ENCODE measurements at regions not wholly inside any gene's neighbourhood (a gene's known extent, or its start where the extent isn't known, plus 50 kb on each side); places are given as distances from the start of the nearest gene placed in this dataset.

GRCh38 chr5:96066386-96066719 lies 104.7 kb upstream of the ELL2 start (continued):
- no peak for TF ChIP-seq POLR2AphosphoS5 (IDR thresholded peaks at IDR 0.05; ENCODE audit: low read depth, low read length)

GRCh38 chr5:96065685-96066385 lies 104.2 kb upstream of the ELL2 start:
- no peaks in the 10 kb centered on the region for H3K79me2 ChIP-seq (ENCODE audit: insufficient read depth, low read length)
- no peak for DNase-seq (ENCODE audit: low read depth, low spot score)
- no peak overlapping the region for H3K9ac ChIP-seq (ENCODE audit: low read length)
- POLR2A ChIA-PET = no interaction called here
- H3K36me3 ChIP-seq (ENCODE audit: control insufficient read depth in 1 of 2, insufficient read depth in 2 of 2, low read length in 2 of 2) = no peaks in the 10 kb centered on the region
- H3K27me3 ChIP-seq (ENCODE audit: insufficient read depth, low read length) = no peaks in the 10 kb centered on the region
- no peak for ATAC-seq
- H3K4me3 ChIP-seq (replicated peaks in 1 of 2; ENCODE audit: low read depth in 1 of 2, low read length in 2 of 2) = no peak overlapping the region
- CTCF ChIA-PET = no interaction called here
- TF ChIP-seq POLR2AphosphoS5 (IDR thresholded peaks at IDR 0.05; ENCODE audit: low read depth, low read length) (no peak), SP1 (IDR thresholded peaks at IDR 0.05; ENCODE audit: low read depth) (no peak), EZH2phosphoT487 (IDR thresholded peaks at IDR 0.05; ENCODE audit: borderline replicate concordance) (no peak), RAD21 (IDR thresholded peaks at IDR 0.05; ENCODE audit: low read depth) (no peak), TCF7L2 (IDR thresholded peaks at IDR 0.05; ENCODE audit: borderline replicate concordance, extremely low read depth, insufficient read depth, insufficient read length) (no peak), CEBPB (IDR thresholded peaks at IDR 0.05; ENCODE audit: low read depth) (no peak), ZFX (IDR thresholded peaks at IDR 0.05) (no peak), SRF (IDR thresholded peaks at IDR 0.05; ENCODE audit: low read depth) (no peak), ELF1 (IDR thresholded peaks at IDR 0.05; ENCODE audit: borderline replicate concordance, low read depth) (no peak), CBX3 (IDR thresholded peaks at IDR 0.05; ENCODE audit: low read depth) (no peak), YY1 (IDR thresholded peaks at IDR 0.05; ENCODE audit: extremely low read depth, insufficient replicate concordance, low read depth, low read length) (no peak), SIN3A (IDR thresholded peaks at IDR 0.05; ENCODE audit: low read depth) (no peak), EGR1 (IDR thresholded peaks at IDR 0.05; ENCODE audit: low read depth) (no peak), FOSL1 (IDR thresholded peaks at IDR 0.05; ENCODE audit: low read depth) (no peak), MAX (IDR thresholded peaks at IDR 0.05) (no peak), ZNF274 (IDR thresholded peaks at IDR 0.05; ENCODE audit: low read depth, low read length) (no peak), REST (IDR thresholded peaks at IDR 0.05; ENCODE audit: low read depth) (no peak), ZBTB33 (IDR thresholded peaks at IDR 0.05; ENCODE audit: extremely low read depth, insufficient replicate concordance, low read length) (no peak)
- peak overlapping the region; percentile 84 for H2AFZ ChIP-seq (ENCODE audit: low read depth, low read length, poor library complexity, severe bottlenecking)
- no peak overlapping the region for H3K4me2 ChIP-seq (ENCODE audit: low read length)
- BruUV-seq (replicated peaks) = no TSS peak
- no peaks in the 10 kb centered on the region for H3K9me2 ChIP-seq (ENCODE audit: insufficient read depth)
- H3K27ac ChIP-seq (ENCODE audit: low read depth, low read length) = no peak overlapping the region
- no peaks in the 10 kb centered on the region for H4K20me1 ChIP-seq (ENCODE audit: insufficient read depth)
- RAD21 ChIA-PET (ENCODE audit: low non-redundant PET in 1 of 2, low total read pairs in 2 of 2, uncharacterized antibody in 2 of 2, unreplicated experiment in 2 of 2) = no interaction called here
- no peaks in the 10 kb centered on the region for H3K9me3 ChIP-seq (ENCODE audit: control insufficient read depth in 1 of 2, insufficient read depth in 1 of 2, low read depth in 1 of 2, low read length in 2 of 2)
- peaks cover 8 to 27% of the 10 kb centered on the region in 2 experiments for H3K4me1 ChIP-seq (ENCODE audit: control insufficient read depth in 1 of 2, insufficient read depth in 2 of 2, low read length in 2 of 2)
- intact Hi-C loops (cut with micrococcal nuclease) = no loop called here

All from HCT116 (cell line).